Mesendoderm (in vitro differentiated cells): ENCODE measurements at regions not wholly inside any gene's neighbourhood (a gene's known extent, or its start where the extent isn't known, plus 50 kb on each side); places are given as distances from the start of the nearest gene placed in this dataset.

ENCODE experiments used
- DNase-seq: peaks from one replicate; pipeline ENCODE4 v3.0.0; 2013
- H2AK5ac ChIP-seq: 2 replicates; pipeline ENCODE4 v1.6.1; 2013; ENCODE audit warnings: low read length, inconsistent platforms
- H2BK120ac ChIP-seq: 2 replicates; pipeline ENCODE4 v1.6.1; 2013; ENCODE audit warnings: low read depth, mild to moderate bottlenecking, low read length, moderate library complexity, mixed read lengths
- H2BK15ac ChIP-seq: replicated peaks from 2 replicates; pipeline ENCODE4 v1.6.1; 2013; ENCODE audit warnings: low read depth, mild to moderate bottlenecking, moderate library complexity
- H2BK5ac ChIP-seq: 2 replicates; pipeline ENCODE4 v1.6.1; 2013; ENCODE audit warnings: low read length, inconsistent platforms
- H3K18ac ChIP-seq: 2 replicates; pipeline ENCODE4 v1.6.1; 2013; ENCODE audit warnings: mild to moderate bottlenecking, low read length, mixed read lengths
- H3K23ac ChIP-seq: one replicate; pipeline ENCODE4 v1.6.1; 2013; ENCODE audit warnings: low read length
- H3K27ac ChIP-seq: 2 replicates; pipeline ENCODE4 v1.5.1; 2013; ENCODE audit warnings: low read depth, mild to moderate bottlenecking, inconsistent platforms, low read length, moderate library complexity
- H3K27me3 ChIP-seq: 2 replicates; pipeline ENCODE4 v1.6.1; 2013; ENCODE audit warnings: low read length, control low read depth, mild to moderate bottlenecking, inconsistent platforms; ENCODE audit not compliant: insufficient read depth, poor library complexity
- H3K36me3 ChIP-seq: 2 replicates; pipeline ENCODE4 v1.6.1; 2013; ENCODE audit warnings: low read length, inconsistent platforms; ENCODE audit not compliant: control insufficient read depth, insufficient read depth
- H3K4ac ChIP-seq: one replicate; pipeline ENCODE4 v1.6.1; 2013; ENCODE audit warnings: low read depth, mild to moderate bottlenecking, low read length, moderate library complexity
- H3K4me1 ChIP-seq: 2 replicates; pipeline ENCODE4 v1.6.1; 2013; ENCODE audit warnings: low read depth, low read length, inconsistent platforms; ENCODE audit not compliant: control insufficient read depth
- H3K4me2 ChIP-seq: 2 replicates; pipeline ENCODE4 v1.6.1; 2013; ENCODE audit warnings: low read length
- H3K4me3 ChIP-seq: 2 replicates; pipeline ENCODE4 v1.5.1; 2013; ENCODE audit warnings: mild to moderate bottlenecking, low read length
- H3K56ac ChIP-seq: one replicate; pipeline ENCODE4 v1.6.1; 2013; ENCODE audit warnings: low read length
- H3K79me1 ChIP-seq: 2 replicates; pipeline ENCODE4 v1.6.1; 2013; ENCODE audit warnings: low read length, inconsistent platforms
- H3K79me2 ChIP-seq: 2 replicates; pipeline ENCODE4 v1.6.1; 2013; ENCODE audit warnings: mild to moderate bottlenecking, low read length; ENCODE audit not compliant: control insufficient read depth, insufficient read depth
- H3K9ac ChIP-seq: 2 replicates; pipeline ENCODE4 v1.6.1; 2013; ENCODE audit warnings: low read length, inconsistent platforms
- H4K5ac ChIP-seq: one replicate; pipeline ENCODE4 v1.6.1; 2013; ENCODE audit warnings: low read length
- H4K8ac ChIP-seq: one replicate; pipeline ENCODE4 v1.6.1; 2013; ENCODE audit warnings: low read depth, mild to moderate bottlenecking, control low read depth, low read length, moderate library complexity
- WGBS: extraction: QIAGEN DNeasy Blood & Tissue Kit; methylation state at CpG from one replicate; pipeline ENCODE4 v1.1.7; 2013; ENCODE audit warnings: low lambda C conversion rate, missing lambda C conversion rate; ENCODE audit not compliant: insufficient coverage; ENCODE audit errors: extremely low coverage; 5-methylcytosine and 5-hydroxymethylcytosine counted together

DNA sequence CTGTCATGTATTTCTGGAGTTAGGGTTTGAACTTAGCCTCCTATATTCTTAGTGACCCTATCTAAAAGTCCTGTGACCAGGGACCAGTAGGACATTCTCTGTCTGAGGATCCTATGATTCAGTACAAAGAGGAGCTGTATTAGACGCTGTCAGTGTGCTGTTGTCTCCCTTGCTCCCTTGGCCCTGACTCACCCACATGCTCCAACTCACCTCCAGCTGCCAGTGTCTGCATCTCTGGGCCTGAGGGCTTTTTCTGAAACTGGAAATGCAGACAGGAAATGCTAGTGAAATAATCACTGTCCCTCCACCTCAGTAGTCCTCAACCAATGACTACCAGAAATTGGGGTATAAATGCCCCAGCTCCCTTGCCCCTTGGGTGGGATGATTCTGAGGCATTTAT lies 535.3 kb upstream of the RPS6KA3 start:
- no peak overlapping the region for H4K8ac ChIP-seq
- no peak overlapping the region for H3K27ac ChIP-seq
- H4K5ac ChIP-seq = no peak overlapping the region
- H2BK5ac ChIP-seq = no peak overlapping the region
- H3K4ac ChIP-seq = no peak overlapping the region
- no peak overlapping the region for H3K9ac ChIP-seq
- no peaks in the 10 kb centered on the region for H3K79me2 ChIP-seq
- WGBS = no CpG with 5 or more reads among the region's 1 CpG
- H3K56ac ChIP-seq = no peak overlapping the region
- H2AK5ac ChIP-seq = no peak overlapping the region
- no peaks in the 10 kb centered on the region for H3K36me3 ChIP-seq
- H3K79me1 ChIP-seq = no peaks in the 10 kb centered on the region
- no peak overlapping the region for H3K18ac ChIP-seq
- no peak for DNase-seq
- no peaks in the 10 kb centered on the region for H3K4me1 ChIP-seq
- no peak overlapping the region for H2BK15ac ChIP-seq
- H3K27me3 ChIP-seq = no peaks in the 10 kb centered on the region
- H3K4me3 ChIP-seq = no peak overlapping the region
- H2BK120ac ChIP-seq = no peak overlapping the region
- H3K4me2 ChIP-seq = no peak overlapping the region
- no peak overlapping the region for H3K23ac ChIP-seq

DNA sequence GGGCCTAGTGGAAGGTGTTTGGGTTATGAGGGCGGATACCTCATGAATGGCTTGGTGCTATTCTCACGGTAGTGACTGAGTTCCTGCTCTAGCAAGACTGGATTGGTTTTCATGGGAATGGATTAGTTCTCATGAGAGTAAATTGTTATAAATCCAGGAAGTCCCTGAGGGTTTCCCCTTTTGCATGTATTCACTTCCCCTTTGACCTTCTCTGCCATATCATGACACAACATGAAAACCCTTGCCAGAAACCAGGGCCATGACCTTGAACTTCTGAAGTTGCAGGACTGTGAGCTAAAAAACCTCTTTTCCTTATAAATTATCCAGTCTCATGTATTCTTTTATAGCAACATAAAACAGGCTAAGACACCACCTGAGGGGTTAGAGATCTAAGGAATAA lies 529.7 kb upstream of the RPS6KA3 start:
- no peak overlapping the region for H3K56ac ChIP-seq
- WGBS = no CpG with 5 or more reads among the region's 2 CpGs
- H3K4me2 ChIP-seq = no peak overlapping the region
- no peak overlapping the region for H2AK5ac ChIP-seq
- no peak overlapping the region for H3K23ac ChIP-seq
- H3K9ac ChIP-seq = no peak overlapping the region
- H4K8ac ChIP-seq = no peak overlapping the region
- H3K4me3 ChIP-seq = no peak overlapping the region
- H4K5ac ChIP-seq = no peak overlapping the region
- H3K27ac ChIP-seq = no peak overlapping the region
- H3K27me3 ChIP-seq = no peaks in the 10 kb centered on the region
- DNase-seq = no peak
- no peaks in the 10 kb centered on the region for H3K79me1 ChIP-seq
- H3K4ac ChIP-seq = no peak overlapping the region
- H3K79me2 ChIP-seq = no peaks in the 10 kb centered on the region
- H3K18ac ChIP-seq = no peak overlapping the region
- H3K36me3 ChIP-seq = no peaks in the 10 kb centered on the region
- H2BK5ac ChIP-seq = no peak overlapping the region
- no peak overlapping the region for H2BK120ac ChIP-seq
- no peak overlapping the region for H2BK15ac ChIP-seq
- H3K4me1 ChIP-seq = no peaks in the 10 kb centered on the region

DNA sequence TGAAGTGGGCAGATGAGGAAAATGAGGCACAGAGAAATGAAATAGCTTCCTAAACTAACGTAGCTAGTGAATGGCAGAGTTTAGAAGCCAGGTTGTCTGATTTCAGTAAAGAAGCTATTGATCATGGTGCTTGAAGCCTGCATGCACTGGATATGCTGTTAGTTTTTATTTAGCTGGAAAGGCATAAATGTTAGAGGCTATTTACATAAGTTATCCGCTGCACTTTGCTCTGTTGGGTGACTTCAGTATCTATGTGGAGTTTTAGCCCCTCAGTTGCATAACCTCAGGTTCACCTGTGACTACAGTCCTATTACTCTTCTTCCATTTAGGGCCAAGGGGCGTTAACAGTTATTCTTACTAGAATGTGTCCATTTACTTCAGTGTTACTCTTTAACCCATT lies 522.4 kb upstream of the RPS6KA3 start:
- no peak overlapping the region for H3K27ac ChIP-seq
- no peak overlapping the region for H3K56ac ChIP-seq
- no peak overlapping the region for H3K9ac ChIP-seq
- DNase-seq = no peak
- H3K4me1 ChIP-seq = no peaks in the 10 kb centered on the region
- H3K36me3 ChIP-seq = no peaks in the 10 kb centered on the region
- no peak overlapping the region for H2AK5ac ChIP-seq
- no peak overlapping the region for H3K18ac ChIP-seq
- H2BK5ac ChIP-seq = no peak overlapping the region
- no peak overlapping the region for H3K23ac ChIP-seq
- H4K8ac ChIP-seq = no peak overlapping the region
- no peaks in the 10 kb centered on the region for H3K79me1 ChIP-seq
- no peak overlapping the region for H4K5ac ChIP-seq
- H3K79me2 ChIP-seq = no peaks in the 10 kb centered on the region
- no peak overlapping the region for H3K4ac ChIP-seq
- no peak overlapping the region for H2BK120ac ChIP-seq
- no peak overlapping the region for H2BK15ac ChIP-seq
- no CpG with 5 or more reads among the region's 3 CpGs for WGBS
- H3K4me3 ChIP-seq = no peak overlapping the region
- no peaks in the 10 kb centered on the region for H3K27me3 ChIP-seq
- H3K4me2 ChIP-seq = no peak overlapping the region

DNA sequence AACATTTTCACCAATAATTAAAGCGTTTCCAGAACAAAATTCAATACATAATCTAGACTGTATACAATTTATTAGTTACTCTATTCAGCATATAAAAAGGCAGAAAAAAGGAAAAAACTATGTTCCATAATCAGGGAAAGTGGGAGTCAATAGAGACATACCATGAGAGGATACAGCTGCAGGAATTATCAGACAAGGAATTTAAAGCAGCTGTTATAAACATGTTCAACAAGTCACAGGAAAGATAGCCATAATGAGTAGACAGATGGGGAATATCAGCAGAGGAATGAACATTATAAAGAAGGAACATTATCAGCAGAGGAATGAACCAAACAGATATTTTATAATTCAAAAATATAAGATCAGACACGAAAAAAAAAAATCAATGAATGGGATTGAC lies 500.6 kb upstream of the RPS6KA3 start:
- H2BK5ac ChIP-seq = no peak overlapping the region
- no peak overlapping the region for H3K18ac ChIP-seq
- H3K4me3 ChIP-seq = no peak overlapping the region
- H3K4me2 ChIP-seq = no peak overlapping the region
- H3K27me3 ChIP-seq = no peaks in the 10 kb centered on the region
- no peak overlapping the region for H2BK120ac ChIP-seq
- no peak overlapping the region for H3K9ac ChIP-seq
- no peaks in the 10 kb centered on the region for H3K36me3 ChIP-seq
- no peak for DNase-seq
- H2BK15ac ChIP-seq = no peak overlapping the region
- no peaks in the 10 kb centered on the region for H3K4me1 ChIP-seq
- H3K56ac ChIP-seq = no peak overlapping the region
- H3K79me1 ChIP-seq = no peaks in the 10 kb centered on the region
- H3K27ac ChIP-seq = no peak overlapping the region
- H3K23ac ChIP-seq = no peak overlapping the region
- H4K8ac ChIP-seq = no peak overlapping the region
- no peak overlapping the region for H3K4ac ChIP-seq
- H4K5ac ChIP-seq = no peak overlapping the region
- H3K79me2 ChIP-seq = no peaks in the 10 kb centered on the region
- no CpG with 5 or more reads among the region's 2 CpGs for WGBS
- H2AK5ac ChIP-seq = no peak overlapping the region

DNA sequence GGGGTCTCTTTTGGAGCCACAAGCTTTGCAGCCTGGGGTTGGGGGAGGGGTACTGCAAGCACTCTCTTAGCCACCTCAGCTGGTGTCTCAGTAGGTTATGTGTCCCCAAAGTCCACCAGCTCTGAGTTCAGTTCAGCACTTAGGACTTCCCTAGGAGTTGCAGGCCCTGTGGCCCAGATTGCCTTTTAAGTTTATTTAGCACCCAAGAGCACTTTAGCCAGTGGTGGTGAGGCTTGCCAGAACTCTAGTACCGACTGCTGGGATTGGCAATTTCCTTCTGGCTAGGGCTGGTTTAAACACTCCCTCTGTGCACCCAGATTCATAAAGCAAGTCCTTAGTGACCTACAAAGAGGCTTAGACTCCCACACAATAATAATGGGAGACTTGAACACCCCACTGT lies 489.9 kb upstream of the RPS6KA3 start:
- WGBS = no CpG with 5 or more reads among the region's 1 CpG
- no peaks in the 10 kb centered on the region for H3K36me3 ChIP-seq
- no peak overlapping the region for H3K18ac ChIP-seq
- no peak overlapping the region for H3K4ac ChIP-seq
- no peak overlapping the region for H3K4me2 ChIP-seq
- no peak overlapping the region for H4K5ac ChIP-seq
- H3K9ac ChIP-seq = no peak overlapping the region
- no peaks in the 10 kb centered on the region for H3K4me1 ChIP-seq
- H3K4me3 ChIP-seq = no peak overlapping the region
- no peak overlapping the region for H2AK5ac ChIP-seq
- no peak for DNase-seq
- H3K56ac ChIP-seq = no peak overlapping the region
- H2BK15ac ChIP-seq = no peak overlapping the region
- H3K27ac ChIP-seq = no peak overlapping the region
- H3K79me1 ChIP-seq = no peaks in the 10 kb centered on the region
- H3K79me2 ChIP-seq = no peaks in the 10 kb centered on the region
- H4K8ac ChIP-seq = no peak overlapping the region
- no peaks in the 10 kb centered on the region for H3K27me3 ChIP-seq
- no peak overlapping the region for H3K23ac ChIP-seq
- H2BK5ac ChIP-seq = no peak overlapping the region
- no peak overlapping the region for H2BK120ac ChIP-seq

DNA sequence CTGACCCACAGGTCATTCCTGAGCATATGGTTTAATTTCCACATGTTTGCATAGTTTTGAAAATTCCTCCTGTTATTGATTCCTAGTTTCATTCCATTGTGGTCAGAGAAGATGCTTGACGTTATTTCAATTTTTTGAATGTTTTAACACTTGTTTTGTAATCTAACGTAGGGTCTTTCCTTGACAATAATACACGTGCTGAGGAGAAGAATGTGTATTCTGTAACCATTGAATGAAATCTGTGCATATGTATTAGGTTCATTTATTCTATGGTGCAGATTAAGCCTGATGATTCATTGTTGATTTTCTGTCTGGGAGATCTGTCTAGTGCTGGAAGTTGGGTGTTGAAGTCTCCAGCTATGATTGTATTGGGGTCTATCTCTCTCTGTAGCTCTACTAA lies 486.4 kb upstream of the RPS6KA3 start:
- no peak for DNase-seq
- H3K18ac ChIP-seq = no peak overlapping the region
- H3K4me1 ChIP-seq = no peaks in the 10 kb centered on the region
- no peak overlapping the region for H2AK5ac ChIP-seq
- no peak overlapping the region for H3K9ac ChIP-seq
- no peak overlapping the region for H3K4ac ChIP-seq
- no peak overlapping the region for H2BK15ac ChIP-seq
- no peak overlapping the region for H2BK5ac ChIP-seq
- H3K79me2 ChIP-seq = no peaks in the 10 kb centered on the region
- no peak overlapping the region for H4K5ac ChIP-seq
- no peak overlapping the region for H3K27ac ChIP-seq
- no peak overlapping the region for H3K4me3 ChIP-seq
- H3K79me1 ChIP-seq = no peaks in the 10 kb centered on the region
- H3K4me2 ChIP-seq = no peak overlapping the region
- H3K23ac ChIP-seq = no peak overlapping the region
- no peak overlapping the region for H2BK120ac ChIP-seq
- WGBS = no CpG with 5 or more reads among the region's 3 CpGs
- H4K8ac ChIP-seq = no peak overlapping the region
- no peak overlapping the region for H3K56ac ChIP-seq
- H3K27me3 ChIP-seq = no peaks in the 10 kb centered on the region
- H3K36me3 ChIP-seq = no peaks in the 10 kb centered on the region
